Esophagus squamous epithelium (tissue), 4 donors: ENCODE measurements at regions not wholly inside any gene's neighbourhood (a gene's known extent, or its start where the extent isn't known, plus 50 kb on each side); places are given as distances from the start of the nearest gene placed in this dataset.

Experiments
- POLR2A ChIP-seq, 4 donors: fragments of 450-650 bp; IDR thresholded peaks; one replicate each; pipeline ENCODE4 v1.6.1; 2017; ENCODE audit warnings: antibody characterized with exemption in 4 of 4, mild to moderate bottlenecking in 4 of 4, moderate library complexity in 3 of 4
- TF ChIP-seq, protein P1 (sequence below), 6 experiments: fragments of 450-650 bp in 4 of 6; fragments of 200-600 bp in 2 of 6; sonication (generic) in 2 of 6; IDR thresholded peaks; one replicate each; pipeline ENCODE4 v1.5.1; 2016 to 2019; ENCODE audit warnings: antibody characterized with exemption in 6 of 6, mild to moderate bottlenecking in 4 of 6, moderate library complexity in 4 of 6

GRCh38 chr16:35908942-35909341 lies 2449.5 kb downstream of the TP53TG3F start:
- TF ChIP-seq, protein P1, sequence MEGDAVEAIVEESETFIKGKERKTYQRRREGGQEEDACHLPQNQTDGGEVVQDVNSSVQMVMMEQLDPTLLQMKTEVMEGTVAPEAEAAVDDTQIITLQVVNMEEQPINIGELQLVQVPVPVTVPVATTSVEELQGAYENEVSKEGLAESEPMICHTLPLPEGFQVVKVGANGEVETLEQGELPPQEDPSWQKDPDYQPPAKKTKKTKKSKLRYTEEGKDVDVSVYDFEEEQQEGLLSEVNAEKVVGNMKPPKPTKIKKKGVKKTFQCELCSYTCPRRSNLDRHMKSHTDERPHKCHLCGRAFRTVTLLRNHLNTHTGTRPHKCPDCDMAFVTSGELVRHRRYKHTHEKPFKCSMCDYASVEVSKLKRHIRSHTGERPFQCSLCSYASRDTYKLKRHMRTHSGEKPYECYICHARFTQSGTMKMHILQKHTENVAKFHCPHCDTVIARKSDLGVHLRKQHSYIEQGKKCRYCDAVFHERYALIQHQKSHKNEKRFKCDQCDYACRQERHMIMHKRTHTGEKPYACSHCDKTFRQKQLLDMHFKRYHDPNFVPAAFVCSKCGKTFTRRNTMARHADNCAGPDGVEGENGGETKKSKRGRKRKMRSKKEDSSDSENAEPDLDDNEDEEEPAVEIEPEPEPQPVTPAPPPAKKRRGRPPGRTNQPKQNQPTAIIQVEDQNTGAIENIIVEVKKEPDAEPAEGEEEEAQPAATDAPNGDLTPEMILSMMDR (IDR thresholded peaks at IDR 0.05), result no peak
- no peak for TF ChIP-seq POLR2A (IDR thresholded peaks at IDR 0.05)
